Left renal cortex interstitium (tissue), 4 donors: ENCODE measurements at regions not wholly inside any gene's neighbourhood (a gene's known extent, or its start where the extent isn't known, plus 50 kb on each side); places are given as distances from the start of the nearest gene placed in this dataset.

ENCODE experiments used
- DNase-seq, 4 donors: peaks; one replicate each; pipeline ENCODE4 v3.0.0-alpha.2; 2013; ENCODE audit warnings: low read depth in 4 of 4, low spot score in 2 of 4, missing footprints in 1 of 4

DNA sequence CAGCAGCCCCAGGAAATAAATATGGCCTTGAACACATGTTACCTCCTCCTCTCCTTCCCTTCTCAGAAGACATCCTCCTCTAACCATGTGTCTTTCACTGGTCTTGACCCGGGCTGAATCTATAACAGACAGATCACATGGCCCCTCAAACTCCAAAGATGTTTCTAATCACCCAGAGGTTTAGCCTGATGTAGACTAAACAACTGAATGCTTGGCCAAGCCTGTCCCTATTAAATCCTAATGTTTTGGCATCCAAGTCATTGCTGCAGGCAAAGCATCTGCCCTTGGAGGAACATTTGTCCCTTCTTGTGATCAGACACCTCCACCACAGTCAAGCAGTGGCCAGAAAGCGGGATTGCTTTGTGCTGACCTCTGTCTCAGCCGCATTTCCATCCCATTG is 65.5 kb downstream of the ANKRD60 start:
- no peak for DNase-seq

DNA sequence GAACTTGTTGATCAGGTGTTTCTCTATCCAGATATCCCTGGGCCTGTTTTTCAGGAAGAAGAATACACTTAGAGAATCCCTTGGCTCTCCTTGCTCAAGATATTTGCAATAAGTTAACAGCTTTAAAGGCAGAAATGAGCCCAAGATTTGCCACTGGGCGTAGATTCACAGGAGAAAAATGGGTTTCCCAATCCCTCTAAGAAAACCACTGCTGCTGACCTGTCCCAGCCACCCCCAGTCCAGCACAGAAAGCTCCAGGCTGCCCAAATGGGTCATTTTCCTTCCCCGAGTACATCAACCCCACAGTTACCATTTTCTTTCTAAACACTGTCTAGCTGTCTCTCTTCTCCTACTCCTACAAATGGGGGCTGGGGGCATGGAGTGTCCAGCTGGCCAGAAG is 67.3 kb downstream of the ANKRD60 start:
- DNase-seq, result no peak

DNA sequence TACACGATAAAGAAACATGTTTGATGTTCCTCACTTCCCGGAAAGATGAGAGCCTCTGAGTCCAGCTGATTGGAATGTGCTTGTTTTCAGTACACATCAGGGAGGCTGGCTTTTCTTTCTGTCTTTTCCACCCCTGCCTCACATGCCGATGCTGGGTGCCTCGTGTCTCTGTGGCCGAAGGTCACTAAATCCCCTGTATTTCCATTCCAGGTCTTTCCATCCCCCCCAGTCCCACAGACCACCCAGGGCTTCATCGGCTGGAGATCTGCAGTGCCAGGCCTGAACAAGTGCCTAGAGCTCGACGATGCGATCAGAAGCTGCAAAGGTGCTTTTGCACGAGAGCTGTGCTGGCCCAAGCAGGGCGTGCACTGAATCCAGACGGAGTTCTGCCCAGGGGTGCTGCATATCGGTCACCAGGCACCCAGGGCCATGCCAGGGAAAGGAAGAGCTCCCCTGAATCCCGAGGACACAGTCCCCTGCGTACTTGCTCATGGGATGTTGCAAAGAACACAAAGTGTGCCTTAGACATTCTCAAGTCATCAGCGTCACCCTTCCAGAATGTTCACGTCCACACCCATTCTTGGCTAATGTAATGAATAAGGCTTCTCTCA is 67.9 kb downstream of the ANKRD60 start:
- DNase-seq, result no peak

DNA sequence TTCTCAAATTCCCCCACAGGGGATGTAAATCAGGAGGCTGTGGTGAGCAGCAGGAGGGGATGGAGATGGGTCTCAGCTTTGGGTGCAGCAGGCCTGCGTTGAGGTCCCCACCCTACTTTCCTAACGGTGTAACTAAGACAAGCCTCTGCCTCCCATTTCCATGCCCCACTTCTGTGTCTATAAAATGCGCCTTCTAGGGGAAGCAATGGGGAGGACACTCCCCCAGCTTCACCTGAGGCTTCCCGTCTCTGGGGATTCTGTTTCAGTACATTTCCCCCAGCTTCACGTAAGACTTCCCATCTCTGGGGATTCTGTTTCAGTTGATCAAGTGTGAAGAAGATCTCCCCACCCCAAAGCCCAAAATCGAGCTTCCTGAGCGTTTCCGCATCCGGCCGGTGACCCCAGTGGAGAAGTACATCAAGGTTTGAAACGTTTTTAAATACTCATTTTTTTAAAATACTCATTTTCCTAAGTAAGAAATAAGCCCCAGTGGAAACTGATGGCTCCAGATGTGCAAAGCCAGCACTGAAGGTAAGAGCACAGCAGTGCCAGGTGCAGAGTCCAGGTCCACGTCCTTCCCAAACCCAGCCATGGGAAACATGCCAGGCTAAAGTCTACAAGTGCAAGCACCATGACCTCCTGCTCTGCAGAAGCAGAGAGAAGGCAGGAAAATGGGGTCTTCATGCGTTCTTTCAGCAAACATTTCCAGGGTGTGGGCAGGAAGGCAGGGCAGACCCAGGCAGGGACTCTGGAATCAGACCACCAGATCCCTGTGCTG is 73.1 kb downstream of the ANKRD60 start:
- no peak for DNase-seq

DNA sequence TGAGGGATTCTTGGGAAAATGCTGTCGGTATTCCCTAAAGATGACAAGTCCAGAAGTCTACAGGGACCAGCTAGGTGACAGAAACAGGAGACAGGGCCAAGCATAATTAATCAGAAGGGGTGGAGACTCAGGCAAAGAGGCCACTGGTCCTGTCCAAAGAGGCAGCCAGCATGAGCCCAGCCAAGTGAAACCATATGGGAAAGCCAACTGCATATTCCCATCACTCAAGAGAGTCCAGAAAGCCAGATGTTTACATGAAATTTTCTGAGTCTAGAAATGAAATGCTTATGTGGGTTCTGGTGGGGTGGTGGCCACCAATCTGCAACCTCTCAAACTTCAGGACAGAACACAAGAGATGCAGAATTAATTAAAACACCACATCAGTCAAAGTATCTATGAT is 74.3 kb downstream of the ANKRD60 start:
- DNase-seq, result no peak

DNA sequence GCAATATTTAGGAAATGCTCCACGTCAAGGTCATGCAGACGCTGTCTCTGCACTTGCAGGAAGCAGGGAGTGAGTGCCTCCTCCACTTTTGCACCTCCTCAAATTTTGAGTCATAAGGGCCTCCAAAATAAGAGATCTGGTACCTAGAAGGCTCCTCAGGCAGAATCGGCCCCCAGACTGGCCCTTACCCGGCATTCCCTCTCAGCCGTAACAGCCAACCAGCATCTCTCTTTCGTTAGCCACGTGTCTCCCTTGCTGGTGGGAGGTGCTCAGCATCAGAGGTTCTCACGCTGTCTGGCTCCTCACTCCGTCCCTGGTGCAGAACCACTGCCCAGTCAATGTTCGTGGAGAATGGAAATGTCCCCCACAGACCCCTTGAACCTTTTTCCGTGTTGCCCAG is 75.3 kb downstream of the ANKRD60 start:
- DNase-seq, result no peak

DNA sequence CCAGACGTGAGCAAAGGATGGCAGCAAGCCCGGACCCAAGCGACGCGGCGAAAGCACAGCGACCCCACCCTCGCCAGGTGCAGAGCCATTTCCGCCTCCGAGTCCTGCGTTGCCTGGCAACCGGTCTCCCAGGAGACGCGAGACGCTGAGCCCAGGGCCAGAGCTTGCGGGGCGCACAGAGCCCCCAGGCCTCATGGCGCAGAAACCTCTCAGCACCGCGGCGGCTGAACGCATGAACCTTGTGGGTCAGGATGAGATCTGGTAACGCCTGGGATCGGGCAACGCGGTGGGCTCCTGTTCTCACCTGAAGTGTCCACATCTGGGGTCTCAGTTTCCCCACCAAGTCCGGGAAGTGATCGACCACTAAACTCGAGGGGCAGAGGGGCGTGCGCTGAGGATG is 77.7 kb downstream of the ANKRD60 start:
- DNase-seq, result no peak

DNA sequence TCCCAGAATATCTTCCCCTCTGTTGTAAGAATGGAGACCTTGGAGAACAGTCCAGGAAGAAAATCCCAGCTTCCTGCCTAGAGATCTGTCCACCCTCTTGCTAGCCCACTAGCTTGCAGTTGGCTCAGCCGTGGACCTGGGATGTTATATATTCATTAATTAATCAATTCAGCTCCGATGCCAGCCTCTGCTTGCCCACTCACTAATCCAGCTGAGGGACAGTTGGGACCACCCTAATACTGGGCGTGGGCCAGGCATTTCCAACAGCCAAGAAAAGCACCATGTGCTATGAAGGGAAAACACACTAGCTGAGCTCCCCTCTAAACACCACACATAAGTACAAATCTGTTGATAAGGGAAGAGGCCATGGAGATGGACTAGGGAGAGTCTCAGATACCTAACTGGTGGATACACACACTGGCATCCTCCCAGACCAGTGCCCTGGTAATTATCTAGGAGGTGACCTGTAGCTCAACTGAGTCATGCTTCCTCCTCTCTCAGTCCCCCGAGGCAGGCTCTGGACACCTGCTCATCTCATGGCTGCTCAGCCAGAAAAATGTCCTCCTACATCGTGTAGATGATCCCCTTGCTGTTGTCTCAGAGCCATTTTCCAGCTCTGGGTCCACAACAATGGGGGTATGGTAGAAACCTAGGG is 78.9 kb downstream of the ANKRD60 start:
- DNase-seq, result no peak

DNA sequence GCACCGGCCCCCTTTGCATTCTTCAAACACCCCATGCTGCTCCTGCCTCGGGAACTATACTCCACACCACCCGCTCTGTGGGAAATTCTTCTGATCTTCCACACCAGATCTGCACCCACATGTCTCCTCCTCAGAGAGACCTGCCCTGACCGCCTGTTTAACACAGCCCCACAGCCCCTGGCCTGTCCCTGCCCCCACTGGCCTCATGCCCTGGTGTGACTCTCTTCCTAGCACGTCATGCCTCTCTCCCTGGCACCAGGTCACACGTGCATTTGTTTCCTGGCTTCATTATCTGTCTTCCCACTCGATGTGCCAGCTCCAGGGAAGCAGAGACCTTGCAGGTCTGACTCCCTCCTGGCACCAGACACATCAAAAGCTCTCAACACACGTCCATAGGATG is 79.6 kb downstream of the ANKRD60 start:
- DNase-seq, result no peak

DNA sequence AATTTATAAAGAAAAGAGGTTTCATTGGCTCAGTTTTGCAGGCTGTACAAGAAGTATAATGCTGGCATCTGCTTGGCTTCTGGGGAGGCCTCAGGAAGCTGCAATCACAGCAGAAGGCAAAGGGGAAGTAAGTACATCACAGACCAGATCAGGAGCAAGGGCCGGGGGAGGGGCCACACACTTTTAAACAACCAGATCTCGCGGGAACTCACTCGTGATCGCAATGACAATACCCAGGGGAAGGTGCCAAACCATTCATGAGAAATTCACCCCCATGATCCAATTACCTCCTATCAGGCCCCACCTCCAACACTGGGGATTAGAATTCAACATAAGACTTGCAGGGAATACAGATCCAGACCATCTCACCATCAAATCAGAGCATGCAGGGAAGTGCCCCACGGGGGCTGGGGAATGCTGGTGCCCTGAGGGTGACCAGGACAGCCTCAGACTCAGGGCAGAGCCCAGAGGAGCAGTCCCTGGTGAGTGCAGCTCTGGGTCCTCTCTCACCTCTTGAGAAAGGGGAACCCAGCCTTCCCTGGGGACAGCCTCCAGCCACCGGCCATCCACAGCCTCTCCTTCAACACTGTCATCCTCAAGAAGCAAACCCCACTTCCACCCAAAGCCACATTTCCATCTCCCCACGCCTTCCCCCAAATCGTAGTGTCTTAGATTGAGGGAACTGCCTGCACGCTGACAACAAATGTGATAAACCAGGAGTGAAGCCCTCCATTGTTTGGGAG is 80.7 kb downstream of the ANKRD60 start:
- DNase-seq, result no peak

DNA sequence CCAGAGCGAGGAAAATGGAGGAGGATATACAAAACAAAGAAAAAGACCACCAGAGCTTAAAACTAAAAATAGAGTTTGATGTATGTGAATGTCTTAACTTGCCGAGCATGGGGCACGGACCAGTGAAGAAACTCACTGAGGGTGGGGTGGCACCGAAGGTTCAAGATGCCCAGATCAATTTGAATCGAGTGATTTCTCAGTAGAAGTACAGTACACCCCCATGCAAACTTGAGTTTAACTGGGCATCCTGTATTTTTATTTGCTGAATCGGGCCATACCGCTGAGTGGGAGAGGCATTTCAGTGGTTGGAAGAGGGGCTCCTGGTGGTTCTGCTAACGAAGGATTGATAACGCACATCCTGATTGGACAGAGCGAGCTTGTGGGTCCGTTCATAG is 81.7 kb downstream of the ANKRD60 start:
- no peak for DNase-seq

DNA sequence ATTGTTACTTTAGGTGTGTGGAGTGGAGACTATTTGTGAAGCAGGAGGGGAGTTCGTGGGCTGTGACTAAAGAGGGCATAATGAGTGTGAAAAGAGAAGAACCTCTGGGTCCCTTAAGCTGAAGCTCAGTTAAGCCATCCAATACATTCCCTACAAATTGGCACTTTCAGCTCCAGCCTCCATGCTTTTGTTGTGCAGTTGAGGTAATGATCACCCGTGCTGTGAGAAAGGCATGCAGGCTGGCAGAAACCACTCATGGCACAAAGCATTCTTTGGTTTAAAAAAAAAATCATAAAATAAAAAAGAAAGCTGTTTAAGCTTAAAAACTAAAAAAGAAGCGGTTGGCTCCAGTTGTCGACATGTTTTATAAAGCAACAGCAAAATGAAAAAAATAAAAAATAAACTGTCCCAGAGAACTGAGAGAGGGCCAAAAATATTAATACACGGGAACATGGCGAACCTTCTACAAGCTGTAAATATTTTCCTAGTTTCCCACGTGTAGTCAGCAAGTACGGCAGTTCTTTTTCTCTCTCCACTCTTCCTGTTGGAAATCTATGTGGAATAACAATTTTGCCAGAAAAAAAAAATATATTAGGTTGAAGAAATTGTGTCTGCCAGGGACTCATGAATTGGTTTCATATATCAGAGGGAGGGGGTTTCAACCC is 82.2 kb downstream of the ANKRD60 start:
- no peak for DNase-seq

DNA sequence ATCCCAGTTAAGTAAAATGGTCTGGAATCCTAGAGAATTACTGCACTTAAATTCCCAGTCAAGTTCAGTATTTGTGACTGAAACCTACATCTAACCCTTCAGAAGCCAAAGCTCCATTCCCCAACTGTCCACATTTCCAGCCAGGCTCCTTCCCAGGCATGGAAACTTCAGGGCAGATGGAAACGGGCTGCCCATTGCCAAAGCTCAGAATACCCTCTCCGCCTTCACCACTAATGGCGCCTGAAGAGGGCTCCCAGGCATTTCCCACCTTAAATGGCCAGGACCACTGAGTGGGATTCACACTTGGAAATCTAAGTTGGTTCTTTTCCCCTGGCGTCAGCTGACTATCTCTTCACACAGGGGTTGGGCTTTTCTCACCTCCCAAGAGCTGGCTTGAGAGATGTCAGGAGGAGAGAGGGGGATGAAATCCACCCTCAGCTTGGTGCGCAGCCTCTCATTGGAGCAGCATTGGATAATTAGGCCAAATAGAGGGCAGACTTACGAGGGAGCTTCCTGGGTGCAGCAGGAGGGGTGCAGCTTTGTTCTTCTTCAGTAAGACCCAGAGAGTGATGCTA is 82.9 kb downstream of the ANKRD60 start:
- no peak for DNase-seq

DNA sequence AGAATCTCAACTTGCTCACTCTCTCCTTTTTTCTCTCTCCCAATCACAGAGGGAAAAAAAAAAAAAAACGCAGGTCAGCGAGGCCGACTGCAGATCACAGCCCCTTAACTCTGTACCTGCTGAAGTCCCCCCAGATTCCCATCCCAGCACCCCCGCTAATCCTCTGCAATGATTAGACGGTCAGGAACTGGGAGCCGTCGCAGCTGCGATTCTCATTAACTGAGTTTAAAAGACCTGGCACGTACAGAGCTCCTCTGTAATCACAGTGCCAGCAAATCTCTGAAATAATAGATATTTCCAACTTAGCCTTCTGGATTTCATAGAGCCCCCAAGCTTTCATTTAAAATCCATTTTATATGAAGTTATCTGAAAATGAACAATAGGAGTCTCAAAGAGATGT is 84.4 kb downstream of the ANKRD60 start:
- DNase-seq, result no peak

DNA sequence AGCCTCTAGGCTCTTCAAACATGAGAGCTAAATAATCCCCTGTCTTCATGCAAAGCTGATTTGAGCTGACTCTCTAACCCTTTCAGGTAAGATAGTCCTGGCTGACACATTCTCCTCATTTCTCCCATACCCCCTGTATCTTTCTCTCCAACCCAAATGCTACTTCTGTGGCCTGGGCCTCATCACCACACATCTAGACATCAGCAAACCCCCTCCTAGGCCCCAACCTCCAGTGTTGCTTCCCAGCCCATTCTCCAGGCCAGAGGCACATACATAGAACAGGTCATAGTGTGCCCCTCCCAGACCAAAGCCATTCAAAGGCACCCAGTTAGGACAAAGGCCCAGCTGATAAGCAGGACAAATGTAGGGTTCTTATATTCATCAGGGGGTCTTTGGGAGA is 84.9 kb downstream of the ANKRD60 start:
- DNase-seq, result no peak

DNA sequence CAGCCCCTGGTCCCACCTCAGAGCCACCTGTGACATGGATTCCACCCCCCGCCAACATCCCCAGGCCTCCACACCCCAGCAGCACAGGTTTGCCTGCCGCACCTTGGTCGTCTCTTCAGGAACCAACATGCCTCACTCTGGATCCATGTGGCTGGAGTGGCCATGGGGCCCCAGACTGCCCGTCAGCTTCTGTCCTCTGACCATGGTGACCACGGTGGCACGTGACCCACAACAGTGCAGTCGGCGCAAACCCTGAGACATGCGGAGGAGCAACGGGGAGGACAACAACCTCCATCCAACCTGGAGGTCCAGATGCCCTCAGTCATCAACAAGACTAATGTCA is 85.6 kb downstream of the ANKRD60 start:
- DNase-seq, result no peak

DNA sequence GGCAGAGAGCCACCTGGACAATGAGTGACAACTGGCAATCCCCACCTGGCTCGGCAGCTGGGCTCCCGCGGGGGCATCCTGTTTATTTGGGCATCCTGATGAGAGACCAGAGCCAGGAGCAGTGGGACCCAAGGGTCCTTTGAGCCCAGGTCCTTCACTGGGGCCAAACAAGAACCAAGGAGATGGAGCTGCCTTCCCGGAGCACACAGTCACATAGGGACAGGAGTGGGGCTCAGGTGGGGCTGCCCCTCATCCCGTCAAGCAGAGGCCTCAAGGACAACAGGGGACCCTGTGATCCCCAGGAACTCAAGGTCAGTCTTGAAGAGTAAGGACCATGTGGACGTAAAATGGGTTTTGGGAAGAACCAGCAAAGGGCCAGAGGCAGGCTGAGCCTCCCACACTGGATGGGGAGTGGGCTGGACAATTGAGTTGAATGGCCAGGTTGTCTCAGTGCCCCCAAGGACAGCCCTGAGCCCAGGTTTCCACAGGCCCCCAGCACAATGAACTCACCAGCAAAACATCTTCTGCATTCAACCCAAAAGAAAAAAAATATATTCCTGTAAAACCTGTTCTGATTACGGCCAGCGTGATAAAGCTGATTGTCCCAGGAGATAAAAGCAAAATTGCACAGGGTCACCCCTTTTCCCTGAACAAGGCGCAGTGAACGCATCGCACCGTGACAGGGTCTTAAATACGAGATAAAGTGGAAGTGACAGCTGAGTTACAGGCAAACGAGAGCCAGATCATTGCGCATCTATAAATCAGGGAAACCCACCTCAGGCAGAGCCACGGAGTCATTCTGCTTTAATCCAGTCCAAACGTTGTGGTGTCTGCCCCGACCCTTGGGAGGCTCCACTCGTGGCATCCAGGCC is 86.2 kb downstream of the ANKRD60 start:
- no peak for DNase-seq

DNA sequence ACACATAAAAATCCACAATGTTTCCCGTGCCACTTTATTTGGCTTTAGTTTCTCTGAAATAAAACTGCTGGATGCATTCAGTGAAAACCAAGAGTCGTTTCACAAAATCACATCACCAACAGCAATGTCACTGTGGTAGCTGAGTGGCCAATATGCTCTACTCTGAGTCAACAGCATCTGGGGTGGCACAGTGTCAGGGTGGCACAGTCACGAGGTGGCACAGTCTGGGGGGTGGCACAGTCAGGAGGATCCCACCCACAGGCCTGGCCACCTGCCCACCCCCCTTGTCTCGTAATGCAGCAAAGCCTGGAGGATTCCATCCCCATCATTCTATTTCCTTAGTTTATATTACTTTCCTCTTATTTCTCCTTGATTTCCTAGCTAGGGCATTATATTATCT is 87.0 kb downstream of the ANKRD60 start:
- DNase-seq, result no peak

DNA sequence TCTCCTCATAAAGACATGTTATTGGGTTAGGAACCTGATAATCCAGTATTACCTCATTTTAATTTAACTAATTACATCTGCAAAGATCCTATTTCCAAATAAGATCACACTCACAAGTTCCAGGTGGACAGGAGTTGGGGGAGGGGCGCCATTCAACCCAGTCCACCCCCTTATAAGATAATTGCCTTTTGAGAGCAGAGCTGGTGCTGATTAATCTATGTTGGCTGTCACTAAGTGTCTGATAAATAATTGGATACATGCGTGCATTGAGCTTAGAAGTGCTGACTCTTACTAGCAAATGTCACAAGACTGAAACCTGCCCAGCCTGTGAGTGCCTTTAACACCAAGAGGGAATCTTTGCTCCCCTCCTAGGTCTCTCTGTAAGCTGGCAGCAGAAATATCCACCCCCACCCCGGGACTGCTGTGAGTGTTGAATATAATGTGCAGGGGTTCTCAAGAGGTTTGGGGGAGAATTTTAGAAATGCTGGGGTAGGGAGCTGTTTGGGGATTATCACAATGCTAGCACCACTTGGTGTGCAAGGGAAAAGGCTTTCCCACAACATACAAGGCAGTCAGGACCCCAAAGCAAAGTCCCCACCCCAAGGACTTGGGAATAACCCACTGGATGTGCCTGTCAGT is 87.5 kb downstream of the ANKRD60 start:
- DNase-seq, result no peak
